ENCODE measurements at regions not wholly inside any gene's neighbourhood (a gene's known extent, or its start where the extent isn't known, plus 50 kb on each side); places are given as distances from the start of the nearest gene placed in this dataset.

DNA sequence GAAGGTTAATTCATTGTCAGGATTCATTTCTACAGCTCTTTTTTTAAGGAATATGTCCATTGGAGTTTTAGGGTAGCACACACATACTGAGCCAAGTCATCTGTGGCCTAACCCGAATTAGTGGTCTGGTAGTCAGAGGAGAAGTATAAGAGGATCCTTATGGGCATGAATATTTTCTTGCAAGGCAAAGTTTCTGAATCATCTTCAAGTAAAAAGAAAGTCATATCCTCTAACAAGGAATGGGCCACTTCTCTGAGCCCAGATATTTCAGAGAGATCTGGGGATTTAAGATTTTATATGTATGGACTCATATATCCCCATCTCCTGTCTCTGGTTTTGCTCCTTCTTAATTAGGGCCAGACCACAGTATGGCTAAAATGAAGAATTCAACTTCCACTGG, 99.2 kb upstream of the CDH8 start:
- no peaks in the 10 kb centered on the region for H3K4me1 ChIP-seq (ENCODE audit: control insufficient read depth, insufficient read depth, low read length)
- 0% methylated on average over 1 of the region's 1 CpG for WGBS (ENCODE audit: insufficient coverage, insufficient replicate concordance, low lambda C conversion rate, missing lambda C conversion rate)
- ATAC-seq (no peak), DNase-seq (ENCODE audit: low read depth, low spot score) (no peak), FAIRE-seq (no peak)
- no peak overlapping the region for H3K4me2 ChIP-seq (ENCODE audit: control insufficient read depth, insufficient read depth)
- TF ChIP-seq YY1 (IDR thresholded peaks at IDR 0.05; ENCODE audit: low read depth, low read length) = no peak
- TF ChIP-seq CHD1 (IDR thresholded peaks at IDR 0.05; ENCODE audit: low read depth, low read length) = no peak
- TF ChIP-seq NRF1 (conservative IDR thresholded peaks at IDR 0.05; ENCODE audit: low read depth, low read length) = no peak
- no peak for TF ChIP-seq BRCA1 (IDR thresholded peaks at IDR 0.05; ENCODE audit: low read depth, low read length)
- TF ChIP-seq, protein P1, sequence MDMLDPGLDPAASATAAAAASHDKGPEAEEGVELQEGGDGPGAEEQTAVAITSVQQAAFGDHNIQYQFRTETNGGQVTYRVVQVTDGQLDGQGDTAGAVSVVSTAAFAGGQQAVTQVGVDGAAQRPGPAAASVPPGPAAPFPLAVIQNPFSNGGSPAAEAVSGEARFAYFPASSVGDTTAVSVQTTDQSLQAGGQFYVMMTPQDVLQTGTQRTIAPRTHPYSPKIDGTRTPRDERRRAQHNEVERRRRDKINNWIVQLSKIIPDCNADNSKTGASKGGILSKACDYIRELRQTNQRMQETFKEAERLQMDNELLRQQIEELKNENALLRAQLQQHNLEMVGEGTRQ (IDR thresholded peaks at IDR 0.05; ENCODE audit: borderline replicate concordance, low read depth, low read length) = no peak
- no peak for TF ChIP-seq HDAC2 (IDR thresholded peaks at IDR 0.05)
- no peak for TF ChIP-seq RB1 (IDR thresholded peaks at IDR 0.05; ENCODE audit: borderline replicate concordance)
- TF ChIP-seq ZNF207 (IDR thresholded peaks at IDR 0.05; ENCODE audit: borderline replicate concordance) = no peak
- ChIA-PET CTCF (no interaction called here), RAD21 (ENCODE audit: unreplicated experiment) (no interaction called here), SMC1A (ENCODE audit: uncharacterized antibody, unreplicated experiment) (no interaction called here), POLR2A (no interaction called here)
- BruUV-seq (replicated peaks) = no TSS peak
- no peaks in the 10 kb centered on the region for H4K20me1 ChIP-seq (ENCODE audit: control insufficient read depth, insufficient read depth)
- H3K36me3 ChIP-seq (ENCODE audit: control insufficient read depth in 2 of 2, insufficient read depth in 2 of 2, low read length in 1 of 2) = no peaks in the 10 kb centered on the region
- H3K27ac ChIP-seq (ENCODE audit: control insufficient read depth, insufficient read depth) = no peak overlapping the region
- intact Hi-C loops (cut with micrococcal nuclease; ENCODE audit: unreplicated experiment) = no loop called here
- no peak overlapping the region for H3K9ac ChIP-seq (ENCODE audit: control insufficient read depth, insufficient read depth, low read length)
- no peaks in the 10 kb centered on the region for H3K9me3 ChIP-seq (replicated peaks; ENCODE audit: control insufficient read depth, insufficient read depth, low read length)
- no peaks in the 10 kb centered on the region for H3K27me3 ChIP-seq (replicated peaks in 1 of 2; ENCODE audit: control insufficient read depth in 2 of 2, insufficient read depth in 2 of 2, low read length in 1 of 2)
- in situ Hi-C loops (cut with MboI) = no loop called here
- H3K79me2 ChIP-seq (ENCODE audit: control insufficient read depth, insufficient read depth, low read length) = no peaks in the 10 kb centered on the region
- H3K4me3 ChIP-seq = no peak overlapping the region
- H2AFZ ChIP-seq (ENCODE audit: control insufficient read depth, low read depth, low read length) = no peak overlapping the region

DNA sequence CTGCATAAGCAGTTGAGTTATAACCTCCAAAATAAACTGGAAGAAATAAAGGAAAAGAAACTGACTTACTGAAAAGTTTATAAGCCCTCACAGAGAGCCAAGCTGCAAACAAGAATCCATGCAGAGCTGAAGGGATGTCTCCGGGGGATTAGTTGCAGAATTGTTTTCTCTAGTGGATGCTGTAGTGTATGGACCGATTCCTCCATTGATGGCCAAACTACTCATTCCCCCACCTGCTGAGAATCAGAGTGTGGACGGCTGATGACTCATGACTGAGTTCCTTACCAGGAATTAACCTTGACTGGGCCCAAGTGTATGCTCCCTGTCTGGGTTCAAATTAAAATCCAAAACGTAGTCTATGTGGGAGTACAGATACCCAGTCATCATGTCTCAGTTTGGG, 93.9 kb upstream of the CDH8 start:
- WGBS (ENCODE audit: insufficient coverage, insufficient replicate concordance, low lambda C conversion rate, missing lambda C conversion rate) = 20% methylated on average over 4 of the region's 4 CpGs
- Histone ChIP-seq H3K9ac (ENCODE audit: control insufficient read depth, insufficient read depth, low read length) (no peak overlapping the region), H3K27me3 (replicated peaks in 1 of 2; ENCODE audit: control insufficient read depth in 2 of 2, insufficient read depth in 2 of 2, low read length in 1 of 2) (no peaks in the 10 kb centered on the region), H4K20me1 (ENCODE audit: control insufficient read depth, insufficient read depth) (no peaks in the 10 kb centered on the region), H2AFZ (ENCODE audit: control insufficient read depth, low read depth, low read length) (no peak overlapping the region), H3K4me3 (no peak overlapping the region), H3K27ac (ENCODE audit: control insufficient read depth, insufficient read depth) (no peak overlapping the region), H3K4me2 (ENCODE audit: control insufficient read depth, insufficient read depth) (no peak overlapping the region), H3K9me3 (replicated peaks; ENCODE audit: control insufficient read depth, insufficient read depth, low read length) (no peaks in the 10 kb centered on the region), H3K4me1 (ENCODE audit: control insufficient read depth, insufficient read depth, low read length) (no peaks in the 10 kb centered on the region), H3K36me3 (ENCODE audit: control insufficient read depth in 2 of 2, insufficient read depth in 2 of 2, low read length in 1 of 2) (no peaks in the 10 kb centered on the region), H3K79me2 (ENCODE audit: control insufficient read depth, insufficient read depth, low read length) (no peaks in the 10 kb centered on the region)
- intact Hi-C loops (cut with micrococcal nuclease; ENCODE audit: unreplicated experiment) = no loop called here
- RAD21 ChIA-PET (ENCODE audit: unreplicated experiment) = no interaction called here
- DNase-seq (ENCODE audit: low read depth, low spot score) (no peak), FAIRE-seq (no peak), ATAC-seq (no peak)
- SMC1A ChIA-PET (ENCODE audit: uncharacterized antibody, unreplicated experiment) = no interaction called here
- no TSS peak for BruUV-seq (replicated peaks)
- in situ Hi-C loops (cut with MboI) = no loop called here
- CTCF ChIA-PET = no interaction called here
- POLR2A ChIA-PET = no interaction called here
- TF ChIP-seq CHD2 (IDR thresholded peaks at IDR 0.05; ENCODE audit: borderline replicate concordance, low read depth, low read length) = no peak
- no peak for TF ChIP-seq TCF7 (IDR thresholded peaks at IDR 0.05; ENCODE audit: borderline replicate concordance)
- no peak for TF ChIP-seq JUND (IDR thresholded peaks at IDR 0.05; ENCODE audit: low read depth, low read length)
- TF ChIP-seq, protein P2, sequence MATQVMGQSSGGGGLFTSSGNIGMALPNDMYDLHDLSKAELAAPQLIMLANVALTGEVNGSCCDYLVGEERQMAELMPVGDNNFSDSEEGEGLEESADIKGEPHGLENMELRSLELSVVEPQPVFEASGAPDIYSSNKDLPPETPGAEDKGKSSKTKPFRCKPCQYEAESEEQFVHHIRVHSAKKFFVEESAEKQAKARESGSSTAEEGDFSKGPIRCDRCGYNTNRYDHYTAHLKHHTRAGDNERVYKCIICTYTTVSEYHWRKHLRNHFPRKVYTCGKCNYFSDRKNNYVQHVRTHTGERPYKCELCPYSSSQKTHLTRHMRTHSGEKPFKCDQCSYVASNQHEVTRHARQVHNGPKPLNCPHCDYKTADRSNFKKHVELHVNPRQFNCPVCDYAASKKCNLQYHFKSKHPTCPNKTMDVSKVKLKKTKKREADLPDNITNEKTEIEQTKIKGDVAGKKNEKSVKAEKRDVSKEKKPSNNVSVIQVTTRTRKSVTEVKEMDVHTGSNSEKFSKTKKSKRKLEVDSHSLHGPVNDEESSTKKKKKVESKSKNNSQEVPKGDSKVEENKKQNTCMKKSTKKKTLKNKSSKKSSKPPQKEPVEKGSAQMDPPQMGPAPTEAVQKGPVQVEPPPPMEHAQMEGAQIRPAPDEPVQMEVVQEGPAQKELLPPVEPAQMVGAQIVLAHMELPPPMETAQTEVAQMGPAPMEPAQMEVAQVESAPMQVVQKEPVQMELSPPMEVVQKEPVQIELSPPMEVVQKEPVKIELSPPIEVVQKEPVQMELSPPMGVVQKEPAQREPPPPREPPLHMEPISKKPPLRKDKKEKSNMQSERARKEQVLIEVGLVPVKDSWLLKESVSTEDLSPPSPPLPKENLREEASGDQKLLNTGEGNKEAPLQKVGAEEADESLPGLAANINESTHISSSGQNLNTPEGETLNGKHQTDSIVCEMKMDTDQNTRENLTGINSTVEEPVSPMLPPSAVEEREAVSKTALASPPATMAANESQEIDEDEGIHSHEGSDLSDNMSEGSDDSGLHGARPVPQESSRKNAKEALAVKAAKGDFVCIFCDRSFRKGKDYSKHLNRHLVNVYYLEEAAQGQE (IDR thresholded peaks at IDR 0.05; ENCODE audit: low read depth, low read length) = no peak
- no peak for TF ChIP-seq SMARCA5 (IDR thresholded peaks at IDR 0.05)
- no peak for TF ChIP-seq EZH2 (IDR thresholded peaks at IDR 0.05; ENCODE audit: borderline replicate concordance, control insufficient read depth, low read depth, low read length)
- no peak for TF ChIP-seq HCFC1 (IDR thresholded peaks at IDR 0.05; ENCODE audit: low read length)
- TF ChIP-seq TARDBP (IDR thresholded peaks at IDR 0.05; ENCODE audit: borderline replicate concordance) = no peak
- TF ChIP-seq SPI1 (IDR thresholded peaks at IDR 0.05; ENCODE audit: borderline replicate concordance, insufficient read depth, low read depth, low read length) = no peak
